HPDE6-E6E7 (cell line): ENCODE measurements at regions not wholly inside any gene's neighbourhood (a gene's known extent, or its start where the extent isn't known, plus 50 kb on each side); places are given as distances from the start of the nearest gene placed in this dataset.

Source experiments
- DNase-seq: peaks from one replicate; pipeline ENCODE4 v3.0.0; 2011; ENCODE audit warnings: missing footprints; ENCODE audit errors: extremely low spot score

GRCh38 chr5:154107010-154107409 lies 68.2 kb downstream of the MFAP3 start:
- DNase-seq, result no peak

GRCh38 chr5:154107756-154108155 lies 69.0 kb downstream of the MFAP3 start:
- DNase-seq, result no peak

- no peak for DNase-seq
These were observed 70.8 kb downstream of the MFAP3 start for GRCh38 chr5:154109416-154110106.

- no peak for DNase-seq
These were observed 71.3 kb downstream of the MFAP3 start for GRCh38 chr5:154110107-154110453.

GRCh38 chr5:154110716-154111115 lies 71.9 kb downstream of the MFAP3 start:
- no peak for DNase-seq

GRCh38 chr5:154111214-154111613 lies 72.4 kb downstream of the MFAP3 start:
- DNase-seq, result no peak

- DNase-seq, result no peak
These were observed 73.5 kb downstream of the MFAP3 start for GRCh38 chr5:154112255-154112654.

GRCh38 chr5:154115291-154115690 lies 75.2 kb upstream of the GALNT10 start:
- no peak for DNase-seq

- DNase-seq, result no peak
These were observed 73.5 kb upstream of the GALNT10 start for GRCh38 chr5:154117050-154117449.

- DNase-seq, result no peak
These were observed 72.6 kb upstream of the GALNT10 start for GRCh38 chr5:154117930-154118329.

GRCh38 chr5:154118385-154118784 lies 72.1 kb upstream of the GALNT10 start:
- no peak for DNase-seq

GRCh38 chr5:154118893-154119336 lies 71.6 kb upstream of the GALNT10 start:
- peak; percentile 16 for DNase-seq

- DNase-seq, result no peak
These were observed 61.5 kb upstream of the GALNT10 start for GRCh38 chr5:154129013-154129412.

- DNase-seq, result no peak
These were observed 60.6 kb upstream of the GALNT10 start for GRCh38 chr5:154129921-154130320.

GRCh38 chr5:154131817-154132216 lies 58.7 kb upstream of the GALNT10 start:
- no peak for DNase-seq

- no peak for DNase-seq
These were observed 57.7 kb upstream of the GALNT10 start for GRCh38 chr5:154132718-154133307.

- no peak for DNase-seq
These were observed 56.9 kb upstream of the GALNT10 start for GRCh38 chr5:154133591-154133990.

GRCh38 chr5:154134499-154134898 lies 56.0 kb upstream of the GALNT10 start:
- no peak for DNase-seq

- no peak for DNase-seq
These were observed 55.3 kb upstream of the GALNT10 start for GRCh38 chr5:154135125-154135817.

GRCh38 chr5:154136141-154136540 lies 54.4 kb upstream of the GALNT10 start:
- DNase-seq, result no peak

GRCh38 chr5:154138701-154139100 lies 51.8 kb upstream of the GALNT10 start:
- no peak for DNase-seq

GRCh38 chr5:154140381-154140780 lies 50.2 kb upstream of the GALNT10 start:
- DNase-seq, result no peak
